ENCODE measurements at regions not wholly inside any gene's neighbourhood (a gene's known extent, or its start where the extent isn't known, plus 50 kb on each side); places are given as distances from the start of the nearest gene placed in this dataset.

DNA sequence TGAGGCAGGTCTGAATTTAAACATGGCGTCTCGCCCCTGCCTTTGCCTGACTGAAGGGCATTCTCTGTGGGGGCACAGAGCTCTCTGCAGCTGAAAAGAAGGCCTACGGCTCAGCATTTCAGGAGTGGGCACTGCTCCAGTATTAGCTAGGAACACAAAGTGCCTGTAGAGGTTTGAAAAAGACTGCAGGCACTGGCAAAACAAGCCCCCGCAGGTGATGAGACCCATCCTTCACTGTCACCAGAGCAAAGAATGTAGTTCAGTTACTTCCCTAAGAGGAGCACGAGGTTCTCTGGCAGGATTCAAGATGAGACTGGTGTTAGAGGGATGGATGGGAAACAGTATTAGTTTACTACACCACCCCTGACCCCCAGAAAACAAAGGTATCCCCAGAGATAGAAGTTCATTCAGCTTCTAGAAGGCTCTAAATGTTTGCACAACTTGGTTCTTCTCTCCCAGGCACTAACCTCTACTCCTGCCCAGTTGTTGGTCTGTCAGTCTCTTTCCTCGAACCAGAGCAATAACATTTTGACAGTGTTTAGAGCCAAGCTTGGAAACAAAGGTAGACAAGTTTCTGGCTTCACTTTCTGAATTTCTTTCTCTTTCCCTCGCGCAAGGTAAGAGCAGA is 101.9 kb upstream of the KCNE2 start:
- TF ChIP-seq CTCF (IDR thresholded peaks at IDR 0.05; ENCODE audit: low read depth, low read length, missing control alignments), result no peak
- Histone ChIP-seq H3K27me3 (replicated peaks) (no peaks in the 10 kb centered on the region), H3K36me3 (replicated peaks) (no peaks in the 10 kb centered on the region), H3K27ac (no peak overlapping the region), H3K4me3 (ENCODE audit: low read depth, low read length) (no peak overlapping the region)
- no peak for DNase-seq
- in situ Hi-C loops (cut with HindIII; ENCODE audit: low pct_ligation_motif_present, low sequenced_read_pairs), result no loop called here

GRCh38 chr21:34262469-34262845 is 101.3 kb upstream of the KCNE2 start:
- DNase-seq, result no peak
- Histone ChIP-seq H3K4me3 (ENCODE audit: low read depth, low read length) (no peak overlapping the region), H3K27me3 (replicated peaks) (no peaks in the 10 kb centered on the region), H3K36me3 (replicated peaks) (no peaks in the 10 kb centered on the region), H3K27ac (no peak overlapping the region)
- TF ChIP-seq CTCF (IDR thresholded peaks at IDR 0.05; ENCODE audit: low read depth, low read length, missing control alignments), result no peak
- in situ Hi-C loops (cut with HindIII; ENCODE audit: low pct_ligation_motif_present, low sequenced_read_pairs), result no loop called here

GRCh38 chr21:34263629-34264028 is 100.2 kb upstream of the KCNE2 start:
- in situ Hi-C loops (cut with HindIII; ENCODE audit: low pct_ligation_motif_present, low sequenced_read_pairs), result no loop called here
- no peak for DNase-seq
- Histone ChIP-seq H3K27me3 (replicated peaks) (no peaks in the 10 kb centered on the region), H3K36me3 (replicated peaks) (no peaks in the 10 kb centered on the region), H3K27ac (no peak overlapping the region), H3K4me3 (ENCODE audit: low read depth, low read length) (no peak overlapping the region)
- no peak for TF ChIP-seq CTCF (IDR thresholded peaks at IDR 0.05; ENCODE audit: low read depth, low read length, missing control alignments)

GRCh38 chr21:34266351-34266750 is 97.5 kb upstream of the KCNE2 start:
- H3K27ac ChIP-seq, result no peak overlapping the region
- DNase-seq, result no peak
- H3K4me3 ChIP-seq (ENCODE audit: low read depth, low read length), result no peak overlapping the region
- H3K27me3 ChIP-seq (replicated peaks), result no peaks in the 10 kb centered on the region
- TF ChIP-seq CTCF (IDR thresholded peaks at IDR 0.05; ENCODE audit: low read depth, low read length, missing control alignments), result no peak
- H3K36me3 ChIP-seq (replicated peaks), result no peaks in the 10 kb centered on the region
- in situ Hi-C loops (cut with HindIII; ENCODE audit: low pct_ligation_motif_present, low sequenced_read_pairs), result no loop called here

- Histone ChIP-seq H3K27me3 (replicated peaks) (no peaks in the 10 kb centered on the region), H3K4me3 (ENCODE audit: low read depth, low read length) (no peak overlapping the region), H3K27ac (no peak overlapping the region), H3K36me3 (replicated peaks) (no peaks in the 10 kb centered on the region)
- in situ Hi-C loops (cut with HindIII; ENCODE audit: low pct_ligation_motif_present, low sequenced_read_pairs), result no loop called here
- DNase-seq, result no peak
- no peak for TF ChIP-seq CTCF (IDR thresholded peaks at IDR 0.05; ENCODE audit: low read depth, low read length, missing control alignments)
Measured at GRCh38 chr21:34268493-34268892, 95.3 kb upstream of the KCNE2 start.

GRCh38 chr21:34270411-34270810 is 93.4 kb upstream of the KCNE2 start:
- TF ChIP-seq CTCF (IDR thresholded peaks at IDR 0.05; ENCODE audit: low read depth, low read length, missing control alignments), result no peak
- in situ Hi-C loops (cut with HindIII; ENCODE audit: low pct_ligation_motif_present, low sequenced_read_pairs), result no loop called here
- DNase-seq, result no peak

More at GRCh38 chr21:34270411-34270810, 93.4 kb upstream of the KCNE2 start:
- Histone ChIP-seq H3K36me3 (replicated peaks) (no peaks in the 10 kb centered on the region), H3K4me3 (ENCODE audit: low read depth, low read length) (no peak overlapping the region), H3K27ac (no peak overlapping the region), H3K27me3 (replicated peaks) (no peaks in the 10 kb centered on the region)

All from brain microvascular endothelial cell (primary cell).